HG03575 (cell line): ENCODE measurements at regions not wholly inside any gene's neighbourhood (a gene's known extent, or its start where the extent isn't known, plus 50 kb on each side); places are given as distances from the start of the nearest gene placed in this dataset.

Experiments
- ATAC-seq: cut with Tn5 transposase; IDR thresholded peaks from one replicate; pipeline ENCODE4 v1.9.1; 2021; ENCODE audit not compliant: unreplicated experiment, insufficient number of reproducible peaks, low FRiP score; ENCODE audit errors: extremely low read depth

DNA sequence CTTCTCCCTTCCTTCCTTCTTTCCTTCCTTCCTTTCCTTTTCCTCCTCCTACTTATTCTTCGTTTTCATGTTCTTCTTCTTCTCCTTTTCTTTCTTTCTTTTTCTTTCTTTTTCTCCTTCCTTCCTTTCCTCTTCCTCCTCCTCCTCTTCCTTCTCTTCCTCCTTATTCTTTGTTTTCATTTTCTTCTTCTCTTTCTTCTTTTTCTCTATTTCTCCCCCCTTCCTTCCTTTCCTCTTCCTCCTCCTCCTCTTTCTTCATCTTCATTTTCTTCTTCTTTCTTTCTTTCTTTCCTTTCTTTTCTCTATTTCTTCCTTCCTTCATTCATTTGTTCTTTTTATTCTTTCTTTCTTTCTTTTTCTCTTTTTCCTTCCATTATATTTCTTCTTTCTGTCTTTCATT is 671.6 kb downstream of the IQCM start:
- no peak for ATAC-seq

DNA sequence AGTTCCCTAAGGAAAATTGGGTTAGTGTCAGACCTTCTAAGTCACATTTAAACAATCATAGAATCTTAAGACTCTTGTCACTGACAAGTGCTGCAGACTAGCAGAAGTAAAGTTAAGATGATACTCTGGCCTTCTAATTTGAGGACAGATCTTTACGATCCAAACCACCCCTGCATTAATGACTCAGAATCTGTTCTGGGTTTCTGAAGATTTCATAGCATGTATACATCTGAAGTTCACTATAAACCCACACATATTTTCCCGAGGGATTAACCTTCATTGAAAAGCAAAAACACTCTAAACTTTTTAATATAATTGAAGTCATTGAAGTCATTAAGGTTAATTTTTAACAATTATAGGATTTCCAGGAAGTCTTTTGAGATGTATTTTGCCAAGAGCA is 674.3 kb downstream of the IQCM start:
- no peak for ATAC-seq

DNA sequence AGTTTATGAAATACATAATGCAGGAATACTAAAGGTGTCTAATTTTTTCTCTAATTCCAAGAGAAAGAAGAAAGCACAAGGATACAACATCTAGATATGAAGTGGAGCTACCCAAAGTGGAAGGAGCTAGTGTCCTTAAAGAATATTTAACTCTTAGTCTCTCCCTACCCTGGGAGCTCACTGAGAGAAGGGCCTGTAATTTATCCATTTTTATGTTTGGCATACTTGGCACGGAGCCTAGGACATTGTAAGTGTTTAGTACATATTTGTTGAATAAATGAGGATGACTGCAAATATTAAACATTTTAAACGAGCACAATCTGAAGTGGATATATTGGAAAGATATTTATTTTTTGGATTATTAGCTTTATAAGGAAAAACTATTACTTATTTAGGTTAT is 674.8 kb downstream of the IQCM start:
- no peak for ATAC-seq

DNA sequence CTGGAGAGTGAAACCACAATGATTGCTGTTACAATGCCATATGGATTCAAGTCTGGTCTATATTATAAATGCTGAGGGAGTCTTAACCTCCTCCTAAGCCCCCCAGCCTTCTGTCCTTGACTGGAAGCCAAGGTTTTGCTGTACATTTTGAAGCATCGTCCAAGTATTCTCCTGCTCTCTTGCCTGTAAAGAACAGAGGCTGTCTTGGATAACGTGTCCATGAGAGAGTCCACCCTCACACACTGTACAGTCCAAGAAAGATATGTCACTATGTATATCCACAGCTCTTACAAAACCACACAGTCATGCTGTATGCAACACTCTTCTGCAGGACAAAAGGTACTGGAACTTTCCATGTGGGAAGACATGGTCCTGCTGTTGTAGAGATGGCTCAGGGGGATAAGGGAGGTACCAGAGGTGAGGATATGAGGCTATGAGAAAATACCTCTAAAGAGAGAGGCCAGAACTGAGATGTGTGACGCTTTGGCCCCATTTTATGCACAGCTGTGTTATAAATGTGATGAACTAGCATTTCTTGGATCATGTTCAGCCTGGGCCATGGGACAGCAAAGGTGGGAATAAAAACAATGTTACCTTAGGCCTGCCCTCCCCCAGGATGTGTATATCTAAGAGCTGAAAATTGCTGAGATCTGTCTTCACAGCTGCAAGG is 678.6 kb downstream of the IQCM start:
- ATAC-seq: no peak

DNA sequence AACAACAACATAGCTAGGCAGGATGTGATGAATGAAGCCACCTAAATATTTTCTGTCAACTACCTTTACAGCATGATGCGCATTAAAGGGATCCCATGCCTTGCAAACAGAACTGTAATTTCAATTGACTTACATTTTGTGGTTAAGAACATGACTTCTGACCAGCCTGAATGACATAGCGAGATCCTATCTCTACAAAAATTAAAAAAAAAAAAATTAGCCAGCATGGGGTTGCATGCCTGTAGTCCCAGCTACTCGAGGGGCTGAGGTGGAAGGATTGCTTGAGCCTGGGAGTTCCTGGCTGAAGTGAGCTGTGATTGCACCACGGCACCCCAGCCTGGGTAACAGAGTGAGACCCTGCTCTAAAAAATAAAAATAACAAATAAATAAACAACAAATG is 680.6 kb downstream of the IQCM start:
- ATAC-seq: no peak

DNA sequence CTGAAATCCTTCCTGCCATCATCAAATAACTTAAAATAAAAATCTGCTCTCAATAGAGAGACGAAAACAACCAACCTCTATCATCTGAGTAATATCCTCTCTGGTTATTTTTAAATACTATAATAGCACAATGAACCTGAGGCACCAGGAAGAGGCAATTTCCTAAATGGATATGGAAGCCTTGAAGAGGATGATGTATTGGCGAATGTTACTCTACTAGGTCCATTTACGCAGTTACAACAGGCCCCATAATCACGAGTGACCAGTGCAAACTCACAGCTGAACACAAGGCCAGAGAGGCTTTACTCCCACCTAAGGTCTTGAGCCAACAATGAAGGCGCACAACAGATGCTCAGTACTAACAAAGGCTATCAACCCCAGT is 678.8 kb upstream of the NR3C2 start:
- no peak for ATAC-seq

DNA sequence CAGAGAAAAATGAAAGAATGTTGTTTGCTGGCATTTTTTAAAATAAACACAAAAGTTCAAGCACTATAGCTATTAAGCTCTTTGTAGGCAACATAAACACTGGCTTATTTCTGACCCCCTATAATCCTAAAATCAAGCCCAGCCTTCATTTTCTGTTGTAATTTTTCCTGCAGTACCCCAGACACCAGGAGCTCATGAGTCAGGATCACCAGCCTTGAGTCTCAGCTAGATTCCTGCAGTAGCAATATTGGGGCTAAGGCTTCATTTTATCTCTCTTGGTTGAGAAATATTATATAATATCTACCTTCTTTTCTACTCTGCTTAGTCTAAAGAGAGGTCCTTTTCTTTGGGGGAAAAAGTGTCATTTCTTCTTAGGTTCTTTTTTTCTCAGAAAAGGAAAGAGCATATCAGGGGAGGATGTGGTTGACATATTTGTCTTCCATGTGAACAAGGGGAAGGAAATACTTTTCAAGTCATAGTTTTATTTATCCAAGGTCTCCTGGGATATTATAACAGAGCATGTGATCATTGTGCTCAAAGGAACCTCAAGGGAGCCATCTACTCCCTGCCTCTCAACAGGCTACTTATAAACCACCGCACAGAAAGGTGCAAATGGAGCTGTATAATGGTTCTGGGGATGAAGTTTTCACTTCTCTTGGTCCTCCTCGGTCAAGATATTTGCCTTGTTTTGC is 678.3 kb upstream of the NR3C2 start:
- no peak for ATAC-seq

DNA sequence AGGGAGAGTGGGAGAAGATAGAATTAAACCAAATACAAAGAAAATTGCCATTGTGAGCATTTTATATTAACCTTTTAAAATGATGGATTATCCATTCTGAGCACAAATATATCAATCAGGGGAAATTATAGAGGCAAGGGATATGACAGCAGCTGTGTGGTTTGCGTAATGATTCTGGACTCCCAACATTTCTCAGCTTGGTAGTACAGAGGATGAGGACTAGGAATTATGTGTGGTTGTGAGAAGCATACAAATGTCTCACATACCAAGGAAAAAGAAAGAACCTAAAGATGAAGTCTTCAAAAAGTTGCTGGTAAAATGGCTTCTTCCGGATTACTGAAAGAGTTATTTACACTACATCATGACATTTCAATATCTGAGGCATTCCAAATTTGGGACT is 674.6 kb upstream of the NR3C2 start:
- no peak for ATAC-seq

DNA sequence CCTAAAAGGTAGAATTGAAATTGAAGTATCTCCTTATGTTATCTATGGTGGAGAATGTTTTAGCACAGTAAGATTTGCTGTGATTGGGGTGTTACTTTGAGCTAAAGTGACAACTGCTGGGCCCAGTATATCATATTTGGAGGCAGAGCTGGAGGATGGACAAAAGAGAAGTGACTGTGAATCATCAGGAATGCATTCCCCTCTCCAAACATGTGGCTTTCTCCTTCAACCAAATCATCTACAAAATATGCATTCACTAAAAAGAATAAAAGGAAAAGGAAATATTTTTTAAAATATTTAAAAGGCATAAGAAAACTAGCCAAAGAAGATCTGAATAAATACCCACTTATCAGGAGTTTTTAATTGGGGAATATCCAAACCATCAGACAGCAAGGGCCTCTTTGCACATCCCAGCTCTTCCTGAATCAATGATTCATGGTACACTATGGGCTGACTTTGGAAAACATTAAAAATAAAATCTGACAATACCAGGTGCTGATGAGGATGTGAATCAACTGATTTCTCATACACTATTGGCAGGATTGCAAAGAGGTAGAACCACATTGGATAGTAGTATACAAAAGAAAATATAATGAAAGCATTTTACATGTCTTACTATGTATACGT is 671.7 kb upstream of the NR3C2 start:
- no peak for ATAC-seq

DNA sequence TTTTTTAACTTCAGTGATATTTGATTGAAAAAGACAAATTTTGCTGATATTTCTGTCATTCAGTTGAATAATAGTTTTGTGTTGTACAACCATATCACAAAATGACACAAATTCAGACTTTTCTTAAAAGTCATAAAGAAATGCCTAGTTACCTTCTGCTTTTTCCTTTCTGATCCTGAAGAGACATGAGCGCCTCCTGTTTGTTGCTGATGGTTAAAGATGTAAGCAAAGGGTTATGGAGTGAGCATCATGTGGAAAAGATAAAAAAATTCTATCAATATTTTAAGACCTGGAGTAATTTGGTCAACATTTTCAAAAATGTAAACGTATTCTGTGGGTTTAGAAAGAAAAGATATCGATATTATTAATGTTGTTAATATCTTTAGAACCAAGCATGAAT is 669.9 kb upstream of the NR3C2 start:
- no peak for ATAC-seq

DNA sequence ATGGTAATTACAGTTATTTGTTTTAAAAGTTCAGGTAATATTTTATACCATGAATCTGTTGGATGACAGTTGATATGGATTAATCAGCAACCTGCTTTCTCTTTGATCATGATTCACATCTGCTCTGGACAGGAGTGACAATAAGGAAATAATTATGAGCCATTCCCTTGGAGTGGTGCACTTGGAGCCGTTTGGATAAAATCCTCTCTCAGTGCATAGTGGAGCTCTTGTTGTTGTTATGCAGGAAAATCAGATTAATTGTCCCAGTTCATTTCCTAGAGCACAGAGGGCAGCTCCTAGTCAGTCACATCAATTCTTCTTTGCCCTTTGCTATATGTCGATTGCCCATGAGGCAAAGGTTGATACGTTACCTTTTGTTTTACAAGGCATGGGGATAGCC is 668.3 kb upstream of the NR3C2 start:
- ATAC-seq: no peak

DNA sequence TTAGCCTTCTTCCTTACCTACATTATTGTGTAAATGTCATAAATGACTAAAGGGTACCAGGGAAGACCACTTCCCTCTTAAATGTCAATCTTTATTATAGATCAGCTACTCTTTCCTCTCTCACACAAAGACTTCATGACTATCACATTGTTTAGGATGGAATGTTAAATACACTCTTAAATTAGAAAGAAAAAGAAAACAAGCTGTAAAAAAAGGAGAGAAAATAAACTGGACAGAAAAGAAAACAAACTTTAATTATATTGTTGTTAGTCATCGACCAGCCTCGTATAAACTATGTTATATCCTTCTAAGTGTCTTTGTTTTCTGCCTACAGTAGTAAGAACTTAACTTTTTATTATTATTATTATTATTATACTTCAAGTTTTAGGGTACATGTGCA is 666.4 kb upstream of the NR3C2 start:
- ATAC-seq: no peak

DNA sequence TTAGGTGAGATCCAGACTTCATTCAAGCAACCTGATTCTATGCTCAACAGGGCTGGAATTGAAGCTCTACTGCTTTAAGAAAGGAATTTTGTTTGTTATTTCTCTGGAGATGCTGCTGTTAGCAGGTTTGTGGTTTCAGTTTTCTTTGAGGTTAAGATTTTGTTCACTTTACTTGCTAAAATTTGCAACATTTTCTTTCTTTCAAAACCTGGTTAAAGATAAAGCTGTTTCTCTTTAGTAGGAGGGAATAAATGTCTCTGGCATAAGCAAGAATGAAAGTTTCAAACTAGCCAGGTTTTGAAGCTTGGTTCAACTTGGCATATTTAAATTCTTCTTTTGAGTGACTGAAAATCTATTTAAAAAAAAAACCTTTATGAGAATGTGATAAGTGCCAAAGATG is 660.6 kb upstream of the NR3C2 start:
- ATAC-seq: no peak

DNA sequence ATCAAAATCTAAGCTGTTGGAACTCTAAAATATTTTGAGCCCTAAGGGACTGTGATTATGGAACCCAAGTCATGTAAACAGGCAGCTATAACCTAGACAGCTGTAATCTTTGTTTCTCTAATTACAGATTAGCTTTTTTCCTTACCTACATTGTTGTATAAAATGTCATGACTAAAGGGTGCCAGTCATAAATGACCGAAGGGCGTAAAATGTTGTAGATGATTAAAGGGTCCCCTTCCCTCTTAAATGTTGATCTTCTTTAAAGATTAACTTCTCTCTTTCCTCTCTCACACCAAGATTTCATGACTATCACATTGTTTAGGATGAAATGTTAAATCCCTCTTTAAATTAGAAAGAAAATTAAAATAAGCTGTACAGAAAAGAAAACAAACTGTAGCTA is 659.4 kb upstream of the NR3C2 start:
- ATAC-seq: no peak

DNA sequence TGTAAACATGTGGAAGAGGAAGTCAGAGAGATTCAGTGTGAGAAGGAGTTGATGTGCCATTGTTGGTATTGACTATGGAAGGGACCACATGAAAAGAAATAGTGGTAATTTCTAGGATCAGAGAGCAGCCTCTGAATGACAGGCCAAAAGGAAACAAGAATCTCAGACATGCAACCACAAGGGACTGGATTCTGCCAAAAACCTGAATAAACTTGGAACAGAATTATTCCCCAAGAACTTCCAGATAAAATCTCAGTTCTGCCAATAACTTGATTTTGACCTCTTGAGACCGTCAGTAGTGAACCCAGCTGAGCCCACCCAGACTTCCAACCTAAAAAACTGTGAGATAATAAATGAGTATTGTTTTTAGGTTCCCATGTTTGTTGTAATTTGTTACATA is 653.6 kb upstream of the NR3C2 start:
- no peak for ATAC-seq

DNA sequence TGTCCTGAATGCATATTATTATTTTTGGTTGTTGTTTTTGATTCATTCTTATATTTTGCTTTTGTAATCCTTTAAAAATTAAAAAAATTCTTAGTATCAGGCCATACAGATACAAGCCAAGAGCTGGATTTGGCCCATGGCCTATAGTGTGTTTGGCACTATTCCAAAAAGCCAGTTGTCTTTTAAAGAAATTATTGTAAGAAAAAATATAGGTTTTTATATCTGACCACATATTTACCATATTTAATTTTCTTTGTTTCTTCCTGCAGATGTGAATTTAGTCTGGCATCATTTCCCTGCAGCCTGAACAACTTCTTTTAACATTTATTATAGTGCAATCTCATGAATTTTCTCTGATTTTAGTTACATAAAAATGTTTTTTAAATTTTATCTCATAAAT is 652.8 kb upstream of the NR3C2 start:
- no peak for ATAC-seq

DNA sequence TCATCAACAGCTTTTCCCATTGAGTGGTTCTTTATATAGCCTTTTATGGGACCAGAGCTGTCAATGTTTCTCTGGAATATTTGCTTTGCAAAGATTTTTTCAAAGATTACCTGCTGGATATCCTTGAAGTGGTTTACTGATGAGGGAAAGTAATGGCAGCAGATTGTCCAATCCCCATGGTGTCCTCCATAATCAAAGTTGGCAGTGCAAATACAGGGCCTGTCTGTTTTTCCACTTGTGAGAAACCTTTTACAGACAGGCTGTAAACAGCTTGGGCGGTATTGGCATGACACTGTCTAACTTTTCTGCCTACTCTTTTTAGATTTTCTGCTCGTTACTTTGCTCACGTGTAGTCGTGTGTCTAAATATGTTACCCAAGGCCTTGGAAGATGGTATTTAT is 641.9 kb upstream of the NR3C2 start:
- ATAC-seq: no peak

DNA sequence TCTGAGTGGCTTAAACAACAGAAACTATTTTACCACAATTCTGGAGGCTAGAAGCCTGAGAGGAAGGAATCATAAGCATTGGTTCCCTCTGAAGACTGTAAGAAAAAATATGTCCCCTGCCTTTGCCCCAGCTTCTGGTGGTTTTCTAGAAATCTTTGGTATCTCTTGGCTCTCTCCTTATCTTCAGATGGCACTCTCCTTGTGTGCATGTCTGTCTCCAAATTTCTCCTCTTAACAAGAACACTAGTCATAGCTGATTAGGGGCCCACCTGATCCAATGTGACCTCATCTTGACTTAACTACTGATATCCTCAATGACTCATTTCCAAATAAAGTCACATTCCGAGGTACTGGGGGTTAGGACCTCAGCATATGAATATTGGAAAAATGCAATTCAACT is 635.0 kb upstream of the NR3C2 start:
- ATAC-seq: no peak

DNA sequence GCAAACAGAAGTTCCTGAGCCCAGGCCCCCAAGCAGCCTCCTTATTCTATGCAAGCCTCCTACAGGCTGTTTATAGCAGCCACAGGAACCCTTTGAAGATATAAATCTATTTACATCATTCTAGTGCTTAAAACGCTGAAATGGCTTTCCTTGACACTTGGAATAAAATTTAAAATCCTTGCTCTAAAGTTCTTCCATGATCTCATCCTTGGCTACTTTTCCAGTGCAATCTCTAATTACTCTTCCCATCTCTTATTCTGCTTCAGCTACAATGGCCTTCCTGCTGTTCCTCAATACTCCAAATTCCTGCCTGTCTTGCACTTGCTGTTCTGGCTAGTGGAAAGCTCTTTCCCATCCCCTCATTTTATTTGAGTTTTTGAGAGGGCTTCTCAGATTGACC is 634.2 kb upstream of the NR3C2 start:
- ATAC-seq: no peak

DNA sequence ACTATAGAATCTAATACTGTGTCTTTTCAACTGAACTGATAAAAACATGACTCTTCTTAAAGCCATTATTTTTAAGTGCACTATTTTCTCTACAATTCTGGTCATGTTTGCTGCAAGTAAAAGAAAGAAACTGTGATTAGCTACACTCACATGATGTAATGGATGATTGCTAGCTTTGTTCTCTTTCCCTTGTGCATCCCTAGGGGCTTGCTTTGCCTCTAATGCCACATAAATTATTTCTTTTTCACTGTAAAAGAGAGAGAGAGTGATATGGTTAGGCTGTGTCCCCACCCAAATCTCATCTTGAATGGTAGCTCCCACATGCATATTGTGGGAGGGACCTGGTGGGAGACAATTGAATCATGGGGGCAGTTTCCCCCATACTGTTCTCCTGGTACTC is 630.2 kb upstream of the NR3C2 start:
- no peak for ATAC-seq

DNA sequence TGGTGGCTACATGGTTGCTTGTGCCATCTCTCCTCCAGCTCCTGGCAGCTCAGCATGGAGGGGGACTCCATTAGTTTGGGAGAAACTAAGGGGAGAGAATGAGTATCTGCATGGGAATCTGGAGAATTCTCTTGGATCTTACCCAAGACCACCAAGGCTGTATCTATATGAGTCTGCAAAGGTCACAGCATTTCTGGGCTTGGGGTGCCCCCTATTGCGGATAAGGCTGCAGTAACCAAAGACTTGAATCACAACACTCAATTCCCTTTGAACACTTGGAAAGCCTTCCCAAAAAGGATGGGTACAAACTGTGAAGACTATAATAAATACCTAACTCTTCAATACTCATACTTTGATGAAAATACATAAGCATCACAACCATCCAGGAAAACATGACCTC is 623.5 kb upstream of the NR3C2 start:
- ATAC-seq: no peak
